ENCODE measurements at regions not wholly inside any gene's neighbourhood (a gene's known extent, or its start where the extent isn't known, plus 50 kb on each side); places are given as distances from the start of the nearest gene placed in this dataset.

DNA sequence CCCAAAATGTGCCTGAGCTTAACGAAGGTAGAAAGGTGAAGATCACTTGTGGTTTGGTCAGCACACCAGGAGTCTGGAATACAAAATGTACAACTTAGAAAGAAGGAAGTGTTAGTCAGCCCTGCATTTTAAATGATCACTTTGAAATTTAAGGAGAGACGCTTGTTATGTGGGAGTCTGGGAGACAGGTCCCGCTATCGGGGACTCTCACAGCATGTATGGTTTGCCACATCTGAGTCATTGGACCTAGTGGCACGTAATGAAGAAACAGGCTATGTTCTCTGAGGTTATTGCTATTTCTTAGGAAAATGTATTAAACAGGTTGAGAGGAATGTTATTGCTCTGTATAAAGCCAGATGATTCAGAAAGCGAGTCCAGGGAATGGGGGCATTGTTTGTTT is 2362.5 kb upstream of the WWC1 start:
- no peak for DNase-seq (ENCODE audit: low spot score, unreplicated experiment)
- TF ChIP-seq, protein P1, sequence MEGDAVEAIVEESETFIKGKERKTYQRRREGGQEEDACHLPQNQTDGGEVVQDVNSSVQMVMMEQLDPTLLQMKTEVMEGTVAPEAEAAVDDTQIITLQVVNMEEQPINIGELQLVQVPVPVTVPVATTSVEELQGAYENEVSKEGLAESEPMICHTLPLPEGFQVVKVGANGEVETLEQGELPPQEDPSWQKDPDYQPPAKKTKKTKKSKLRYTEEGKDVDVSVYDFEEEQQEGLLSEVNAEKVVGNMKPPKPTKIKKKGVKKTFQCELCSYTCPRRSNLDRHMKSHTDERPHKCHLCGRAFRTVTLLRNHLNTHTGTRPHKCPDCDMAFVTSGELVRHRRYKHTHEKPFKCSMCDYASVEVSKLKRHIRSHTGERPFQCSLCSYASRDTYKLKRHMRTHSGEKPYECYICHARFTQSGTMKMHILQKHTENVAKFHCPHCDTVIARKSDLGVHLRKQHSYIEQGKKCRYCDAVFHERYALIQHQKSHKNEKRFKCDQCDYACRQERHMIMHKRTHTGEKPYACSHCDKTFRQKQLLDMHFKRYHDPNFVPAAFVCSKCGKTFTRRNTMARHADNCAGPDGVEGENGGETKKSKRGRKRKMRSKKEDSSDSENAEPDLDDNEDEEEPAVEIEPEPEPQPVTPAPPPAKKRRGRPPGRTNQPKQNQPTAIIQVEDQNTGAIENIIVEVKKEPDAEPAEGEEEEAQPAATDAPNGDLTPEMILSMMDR (IDR thresholded peaks at IDR 0.05; ENCODE audit: unreplicated experiment), result no peak
- Mint-ChIP-seq H3K9me3 (ENCODE audit: low read depth) (no peaks in the 10 kb centered on the region), H3K27me3 (peaks cover 4% of the 10 kb centered on the region), H3K36me3 (ENCODE audit: insufficient read depth) (no peaks in the 10 kb centered on the region), H3K4me3 (ENCODE audit: low read depth) (no peak overlapping the region), H3K27ac (no peak overlapping the region), H3K4me1 (ENCODE audit: low read depth) (no peaks in the 10 kb centered on the region)

DNA sequence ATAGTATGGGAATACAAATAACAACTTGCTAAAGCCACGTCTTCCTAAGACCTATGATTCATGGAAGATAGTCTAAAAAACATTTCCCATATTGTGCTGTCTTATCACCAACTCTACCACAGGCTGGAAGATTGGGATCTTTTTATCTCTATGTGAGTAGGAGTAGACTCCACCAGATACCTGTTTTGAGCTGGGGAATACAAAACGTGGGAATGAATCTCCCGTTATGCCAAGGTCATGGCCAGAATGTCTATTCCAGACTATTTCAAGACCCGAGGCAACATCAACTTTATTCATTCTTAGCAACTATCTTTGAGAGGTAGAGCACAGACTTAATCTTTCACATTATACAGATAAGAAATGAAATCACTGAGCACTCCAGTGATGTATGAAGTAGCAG is 2350.9 kb upstream of the WWC1 start:
- H3K27ac Mint-ChIP-seq, result no peak overlapping the region
- H3K27me3 Mint-ChIP-seq, result no peaks in the 10 kb centered on the region
- no peak overlapping the region for H3K4me3 Mint-ChIP-seq (ENCODE audit: low read depth)
- H3K4me1 Mint-ChIP-seq (ENCODE audit: low read depth), result no peaks in the 10 kb centered on the region
- no peak for DNase-seq (ENCODE audit: low spot score, unreplicated experiment)
- no peaks in the 10 kb centered on the region for H3K36me3 Mint-ChIP-seq (ENCODE audit: insufficient read depth)
- H3K9me3 Mint-ChIP-seq (ENCODE audit: low read depth), result no peaks in the 10 kb centered on the region
- TF ChIP-seq, protein P1 (IDR thresholded peaks at IDR 0.05; ENCODE audit: unreplicated experiment), result no peak

DNA sequence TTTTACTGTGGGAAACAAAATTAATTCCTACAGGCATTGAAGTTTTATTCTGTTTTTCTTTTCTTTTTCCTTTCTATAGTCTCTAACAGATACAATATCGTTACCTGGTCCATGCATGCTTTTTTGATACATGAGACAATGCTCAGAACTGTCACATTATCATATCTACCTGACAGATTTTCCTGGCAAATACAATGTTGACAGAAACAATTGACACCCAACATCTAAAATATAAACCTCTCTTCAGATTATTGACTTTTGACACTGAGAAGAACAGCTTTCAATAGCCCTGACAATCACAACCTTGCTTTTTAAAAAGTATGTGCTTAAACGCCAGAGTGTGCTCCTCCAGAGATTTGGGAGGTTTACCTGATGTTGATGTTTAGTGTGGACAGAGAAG is 2334.6 kb upstream of the WWC1 start:
- no peaks in the 10 kb centered on the region for H3K27me3 Mint-ChIP-seq
- H3K36me3 Mint-ChIP-seq (ENCODE audit: insufficient read depth), result peaks cover 1% of the 10 kb centered on the region
- H3K4me1 Mint-ChIP-seq (ENCODE audit: low read depth), result no peaks in the 10 kb centered on the region
- H3K4me3 Mint-ChIP-seq (ENCODE audit: low read depth), result no peak overlapping the region
- TF ChIP-seq, protein P1 (IDR thresholded peaks at IDR 0.05; ENCODE audit: unreplicated experiment), result no peak
- peaks cover 10% of the 10 kb centered on the region for H3K9me3 Mint-ChIP-seq (ENCODE audit: low read depth)
- H3K27ac Mint-ChIP-seq, result no peak overlapping the region
- no peak for DNase-seq (ENCODE audit: low spot score, unreplicated experiment)

DNA sequence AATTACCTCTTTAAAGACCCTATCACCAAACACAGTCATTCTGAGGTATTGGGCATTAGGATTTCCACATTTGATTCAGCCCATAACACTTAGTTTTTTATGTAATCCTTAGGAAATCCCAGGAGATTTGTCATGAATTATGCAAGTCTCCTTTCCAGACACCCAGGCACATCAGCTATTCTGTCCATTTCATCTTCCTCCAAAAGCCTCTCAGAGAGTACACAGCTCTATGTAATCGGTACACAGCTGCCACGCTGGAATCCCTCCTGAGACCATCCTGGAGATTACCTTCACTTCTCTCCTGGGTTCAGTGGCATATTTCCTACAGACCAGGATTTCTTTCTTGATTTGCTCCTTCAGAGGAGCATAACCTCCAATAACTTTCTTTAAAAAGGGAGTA is 2309.8 kb upstream of the WWC1 start:
- H3K27ac Mint-ChIP-seq, result no peak overlapping the region
- no peak for DNase-seq (ENCODE audit: low spot score, unreplicated experiment)
- TF ChIP-seq, protein P1 (IDR thresholded peaks at IDR 0.05; ENCODE audit: unreplicated experiment), result no peak
- H3K4me1 Mint-ChIP-seq (ENCODE audit: low read depth), result no peaks in the 10 kb centered on the region
- H3K9me3 Mint-ChIP-seq (ENCODE audit: low read depth), result no peaks in the 10 kb centered on the region
- no peaks in the 10 kb centered on the region for H3K36me3 Mint-ChIP-seq (ENCODE audit: insufficient read depth)
- no peaks in the 10 kb centered on the region for H3K27me3 Mint-ChIP-seq
- H3K4me3 Mint-ChIP-seq (ENCODE audit: low read depth), result no peak overlapping the region

DNA sequence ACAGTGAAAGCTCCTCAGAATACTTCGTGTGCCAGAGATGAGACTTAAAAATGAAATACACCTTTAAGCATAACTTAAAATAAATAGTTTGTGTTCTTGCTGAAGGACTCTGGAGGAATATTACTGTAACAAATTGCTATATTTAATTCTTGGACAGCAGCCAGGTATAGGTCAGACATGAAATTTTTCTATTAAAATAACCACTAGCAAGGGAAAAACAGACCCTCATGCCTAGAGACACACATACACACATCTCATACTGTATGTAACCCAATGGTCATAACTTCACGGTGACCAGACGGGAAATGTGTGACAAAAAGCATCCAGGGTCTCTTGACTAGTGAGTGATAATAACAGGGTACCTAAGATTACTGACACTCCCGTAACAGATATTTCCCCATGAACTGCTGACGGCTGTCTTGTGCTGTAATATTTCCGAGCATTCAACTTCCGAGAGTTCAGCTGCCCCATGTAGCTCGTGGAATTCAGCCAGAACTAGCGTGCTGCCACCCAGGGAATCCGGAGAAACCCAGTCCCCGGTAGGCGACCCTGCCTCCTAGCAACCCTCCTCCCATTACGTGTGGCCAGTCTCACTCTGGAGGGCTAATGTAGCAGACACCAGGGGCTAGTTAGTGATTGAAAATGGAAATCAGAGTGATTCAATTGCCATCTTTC is 2295.1 kb upstream of the WWC1 start:
- no peak overlapping the region for H3K4me3 Mint-ChIP-seq (ENCODE audit: low read depth)
- TF ChIP-seq, protein P1 (IDR thresholded peaks at IDR 0.05; ENCODE audit: unreplicated experiment), result no peak
- H3K27me3 Mint-ChIP-seq, result peaks cover 4% of the 10 kb centered on the region
- DNase-seq (ENCODE audit: low spot score, unreplicated experiment), result no peak
- H3K36me3 Mint-ChIP-seq (ENCODE audit: insufficient read depth), result no peaks in the 10 kb centered on the region
- peaks cover 2% of the 10 kb centered on the region for H3K4me1 Mint-ChIP-seq (ENCODE audit: low read depth)
- H3K27ac Mint-ChIP-seq, result no peak overlapping the region
- no peaks in the 10 kb centered on the region for H3K9me3 Mint-ChIP-seq (ENCODE audit: low read depth)
